OCI-LY3 (cell line): ENCODE measurements at regions not wholly inside any gene's neighbourhood (a gene's known extent, or its start where the extent isn't known, plus 50 kb on each side); places are given as distances from the start of the nearest gene placed in this dataset.
"Not testable (repeated sequence)": the region's sequence is repeated elsewhere in the genome, so short reads cannot be mapped to it uniquely, and the experiment has no call there.

Source experiments
- H2AFZ ChIP-seq: fragments of 200-600, 300-600 bp; shearing (Covaris generic); 2 replicates; pipeline ENCODE4 v1.6.0; 2014; ENCODE audit warnings: antibody characterized with exemption, low read depth, low read length
- H3K27ac ChIP-seq: fragments of 200-600, 300-600 bp; sonication (generic); 2 replicates; pipeline ENCODE4 v1.5.1; 2014; ENCODE audit warnings: mild to moderate bottlenecking, low read length, moderate library complexity, mixed read lengths
- H3K27me3 ChIP-seq: fragments of 200-600, 300-600 bp; sonication (generic); 2 replicates; pipeline ENCODE4 v1.6.1; 2014; ENCODE audit warnings: low read depth, low read length, mixed read lengths
- H3K36me3 ChIP-seq: fragments of 200-600, 300-600 bp; sonication (generic); replicated peaks from 2 replicates; pipeline ENCODE3; 2014; ENCODE audit warnings: low read depth, low read length, mixed read lengths
- H3K4me1 ChIP-seq: fragments of 300-600, 200-600 bp; sonication (generic); 2 replicates; pipeline ENCODE4 v1.6.1; 2014; ENCODE audit warnings: low read length, mixed read lengths
- H3K4me2 ChIP-seq: fragments of 200-600, 300-600 bp; sonication (generic); 2 replicates; pipeline ENCODE4 v1.6.1; 2014; ENCODE audit warnings: low read length, mixed read lengths
- H3K4me3 ChIP-seq: fragments of 300-600, 200-600 bp; sonication (generic); 2 replicates; pipeline ENCODE4 v1.5.1; 2014; ENCODE audit warnings: antibody characterized with exemption, mild to moderate bottlenecking, low read length, moderate library complexity
- H3K79me2 ChIP-seq: fragments of 300-600, 200-600 bp; shearing (Covaris generic); 2 replicates; pipeline ENCODE4 v1.6.1; 2014; ENCODE audit warnings: mild to moderate bottlenecking, low read length, mixed read lengths
- H3K9ac ChIP-seq: fragments of 300-600, 200-600 bp; shearing (Covaris generic); 2 replicates; pipeline ENCODE4 v1.6.0; 2014; ENCODE audit warnings: mild to moderate bottlenecking, low read length, moderate library complexity
- H3K9me3 ChIP-seq: fragments of 200-600, 300-600 bp; shearing (Covaris generic); 2 replicates; pipeline ENCODE4 v1.6.1; 2014; ENCODE audit warnings: low read length, mixed read lengths; ENCODE audit not compliant: insufficient read depth
- H4K20me1 ChIP-seq: fragments of 200-600, 300-600 bp; sonication (generic); 2 replicates; pipeline ENCODE4 v1.6.1; 2016; ENCODE audit warnings: low read length, mixed read lengths; ENCODE audit not compliant: insufficient read depth
- CTCF ChIP-seq: fragments of 200-600, 300-600 bp; sonication (generic); IDR thresholded peaks from 2 replicates; pipeline ENCODE4 v1.5.1; 2014; ENCODE audit warnings: antibody characterized with exemption, low read length, low read depth
- EZH2phosphoT487 ChIP-seq: fragments of 200-600 bp; shearing (Covaris generic); IDR thresholded peaks from 2 replicates; pipeline ENCODE4 v1.6.1; 2018; ENCODE audit warnings: antibody characterized with exemption, mixed run types, low read depth

DNA sequence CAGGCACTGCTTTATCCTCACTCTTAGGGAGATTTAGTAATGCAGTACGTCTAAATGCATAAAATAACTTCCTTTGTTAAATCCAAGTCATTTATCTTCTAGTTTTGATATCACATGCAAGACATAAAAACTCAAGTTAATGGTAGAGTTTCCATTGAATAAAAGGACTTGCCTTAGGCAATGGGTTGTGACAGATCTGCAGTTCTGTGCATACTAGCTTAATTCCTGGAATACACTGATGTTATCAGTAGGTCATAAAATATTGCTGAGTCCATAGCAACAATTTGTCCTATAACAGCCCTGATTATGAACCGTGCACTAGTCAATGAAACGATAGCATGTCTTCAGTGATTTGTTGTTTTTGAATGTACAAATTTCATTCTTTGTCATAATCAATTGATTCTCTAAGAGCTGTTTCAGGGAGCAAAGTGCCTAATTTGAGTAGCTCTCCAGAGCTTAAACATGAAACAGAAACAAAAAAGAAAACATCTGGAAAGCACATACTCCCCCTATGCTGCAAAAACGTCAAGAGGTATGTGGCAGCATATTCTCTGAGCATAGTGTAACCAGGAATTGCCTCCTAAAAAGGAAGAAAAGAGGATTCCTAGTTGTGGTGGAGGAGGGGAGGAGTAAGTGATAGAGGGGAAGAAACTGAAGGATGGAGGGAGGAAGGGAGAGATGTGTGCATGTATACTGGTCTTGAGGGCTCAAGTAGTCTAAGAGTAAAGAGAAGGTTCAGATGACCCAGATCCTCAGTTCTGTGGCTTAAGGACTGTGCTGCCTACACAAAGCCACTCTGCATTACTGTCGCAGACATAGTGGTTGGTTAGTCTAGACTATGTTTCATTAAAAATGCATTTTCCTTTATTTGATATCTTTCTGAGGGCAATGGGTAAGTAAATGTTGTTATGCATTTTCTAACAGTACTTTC, 589.2 kb downstream of the PRR16 start:
- Histone ChIP-seq H3K4me1 (no peaks in the 10 kb centered on the region), H3K36me3 (no peaks in the 10 kb centered on the region), H3K27ac (no peak overlapping the region), H3K27me3 (no peaks in the 10 kb centered on the region), H2AFZ (no peak overlapping the region), H4K20me1 (no peaks in the 10 kb centered on the region), H3K9me3 (no peaks in the 10 kb centered on the region), H3K4me3 (no peak overlapping the region), H3K9ac (no peak overlapping the region), H3K79me2 (no peaks in the 10 kb centered on the region), H3K4me2 (no peak overlapping the region)
- TF ChIP-seq CTCF = no peak
- no peak for TF ChIP-seq EZH2phosphoT487

- no peaks in the 10 kb centered on the region for H3K27me3 ChIP-seq
- no peaks in the 10 kb centered on the region for H4K20me1 ChIP-seq
- H3K27ac ChIP-seq = no peak overlapping the region
- no peaks in the 10 kb centered on the region for H3K36me3 ChIP-seq
- H3K9me3 ChIP-seq = no peaks in the 10 kb centered on the region
- no peaks in the 10 kb centered on the region for H3K4me1 ChIP-seq
- H3K4me2 ChIP-seq = no peak overlapping the region
- no peak overlapping the region for H3K9ac ChIP-seq
- no peak for TF ChIP-seq EZH2phosphoT487
- no peaks in the 10 kb centered on the region for H3K79me2 ChIP-seq
- H3K4me3 ChIP-seq = no peak overlapping the region
- no peak overlapping the region for H2AFZ ChIP-seq
These were observed 591.5 kb downstream of the PRR16 start for GRCh38 chr5:121055586-121055985.

GRCh38 chr5:121064241-121064640, 600.1 kb downstream of the PRR16 start:
- H3K27me3 ChIP-seq, H3K36me3 ChIP-seq, H3K9ac ChIP-seq, H4K20me1 ChIP-seq, H3K79me2 ChIP-seq, H3K4me1 ChIP-seq, H3K4me3 ChIP-seq, H3K4me2 ChIP-seq, H3K9me3 ChIP-seq, H3K27ac ChIP-seq, H2AFZ ChIP-seq: not testable (repeated sequence)

- H3K4me2 ChIP-seq = no peak overlapping the region
- no peaks in the 10 kb centered on the region for H3K4me1 ChIP-seq
- no peak overlapping the region for H2AFZ ChIP-seq
- H3K36me3 ChIP-seq = no peaks in the 10 kb centered on the region
- no peaks in the 10 kb centered on the region for H4K20me1 ChIP-seq
- H3K9ac ChIP-seq = no peak overlapping the region
- H3K9me3 ChIP-seq = no peaks in the 10 kb centered on the region
- H3K27ac ChIP-seq = no peak overlapping the region
- H3K4me3 ChIP-seq = no peak overlapping the region
- TF ChIP-seq CTCF (no peak), EZH2phosphoT487 (no peak)
- no peaks in the 10 kb centered on the region for H3K27me3 ChIP-seq
- no peaks in the 10 kb centered on the region for H3K79me2 ChIP-seq
These were observed 622.6 kb downstream of the PRR16 start for GRCh38 chr5:121086671-121087070.

- no peak overlapping the region for H3K9ac ChIP-seq
- no peak overlapping the region for H3K27ac ChIP-seq
- no peaks in the 10 kb centered on the region for H4K20me1 ChIP-seq
- H3K36me3 ChIP-seq = no peaks in the 10 kb centered on the region
- no peaks in the 10 kb centered on the region for H3K27me3 ChIP-seq
- TF ChIP-seq EZH2phosphoT487 (no peak), CTCF (no peak)
- no peaks in the 10 kb centered on the region for H3K9me3 ChIP-seq
- H3K4me3 ChIP-seq = no peak overlapping the region
- no peak overlapping the region for H2AFZ ChIP-seq
- no peaks in the 10 kb centered on the region for H3K4me1 ChIP-seq
- H3K79me2 ChIP-seq = no peaks in the 10 kb centered on the region
- H3K4me2 ChIP-seq = no peak overlapping the region
These were observed 623.5 kb downstream of the PRR16 start for GRCh38 chr5:121087560-121087959.
